GM18505 (cell line): ENCODE measurements at regions not wholly inside any gene's neighbourhood (a gene's known extent, or its start where the extent isn't known, plus 50 kb on each side); places are given as distances from the start of the nearest gene placed in this dataset.

Experiments
- ATAC-seq: cut with Tn5 transposase; IDR thresholded peaks from one replicate; pipeline ENCODE4 v1.9.1; 2021; ENCODE audit not compliant: unreplicated experiment
- POLR2A ChIP-seq: IDR thresholded peaks from 4 replicates; pipeline ENCODE4 v1.6.1; 2011; ENCODE audit warnings: borderline replicate concordance; ENCODE audit not compliant: insufficient read depth, insufficient read length; ENCODE audit errors: extremely low read depth

- TF ChIP-seq POLR2A: no peak
- no peak for ATAC-seq
These were observed 638.2 kb upstream of the IGFBP3 start for GRCh38 chr7:46559194-46559832.

- no peak for ATAC-seq
These were observed 637.6 kb upstream of the IGFBP3 start for GRCh38 chr7:46558482-46559193.

GRCh38 chr7:46557781-46558180 lies 636.7 kb upstream of the IGFBP3 start:
- no peak for ATAC-seq
- no peak for TF ChIP-seq POLR2A

More at GRCh38 chr7:46558482-46559193, 637.6 kb upstream of the IGFBP3 start:
- no peak for TF ChIP-seq POLR2A

DNA sequence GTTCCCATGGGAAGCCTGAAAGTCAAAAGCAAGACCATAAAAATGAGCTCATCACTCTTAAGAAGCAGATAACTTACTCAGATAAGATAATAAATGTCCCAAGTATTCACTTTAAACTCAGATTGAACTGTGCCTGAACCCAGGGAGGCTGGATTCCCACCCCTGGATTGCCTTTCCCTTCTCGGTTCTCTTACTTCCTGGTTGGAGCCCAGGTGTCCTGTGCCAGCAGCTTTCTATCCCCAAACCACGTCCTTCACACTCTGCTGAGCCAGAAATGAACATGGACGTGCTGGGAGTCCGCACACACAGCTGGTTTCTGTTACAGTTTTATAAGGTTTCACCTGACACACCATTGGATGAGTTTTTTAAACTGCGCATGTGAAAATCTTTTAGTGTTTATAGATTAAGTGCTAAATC lies 636.2 kb upstream of the IGFBP3 start:
- no peak for ATAC-seq
- TF ChIP-seq POLR2A: no peak

GRCh38 chr7:46554688-46555422 lies 633.8 kb upstream of the IGFBP3 start:
- no peak for ATAC-seq
- TF ChIP-seq POLR2A: no peak

GRCh38 chr7:46551603-46552002 lies 630.5 kb upstream of the IGFBP3 start:
- ATAC-seq: no peak
- TF ChIP-seq POLR2A: no peak

- no peak for TF ChIP-seq POLR2A
- ATAC-seq: no peak
These were observed 629.8 kb upstream of the IGFBP3 start for GRCh38 chr7:46550864-46551263.

DNA sequence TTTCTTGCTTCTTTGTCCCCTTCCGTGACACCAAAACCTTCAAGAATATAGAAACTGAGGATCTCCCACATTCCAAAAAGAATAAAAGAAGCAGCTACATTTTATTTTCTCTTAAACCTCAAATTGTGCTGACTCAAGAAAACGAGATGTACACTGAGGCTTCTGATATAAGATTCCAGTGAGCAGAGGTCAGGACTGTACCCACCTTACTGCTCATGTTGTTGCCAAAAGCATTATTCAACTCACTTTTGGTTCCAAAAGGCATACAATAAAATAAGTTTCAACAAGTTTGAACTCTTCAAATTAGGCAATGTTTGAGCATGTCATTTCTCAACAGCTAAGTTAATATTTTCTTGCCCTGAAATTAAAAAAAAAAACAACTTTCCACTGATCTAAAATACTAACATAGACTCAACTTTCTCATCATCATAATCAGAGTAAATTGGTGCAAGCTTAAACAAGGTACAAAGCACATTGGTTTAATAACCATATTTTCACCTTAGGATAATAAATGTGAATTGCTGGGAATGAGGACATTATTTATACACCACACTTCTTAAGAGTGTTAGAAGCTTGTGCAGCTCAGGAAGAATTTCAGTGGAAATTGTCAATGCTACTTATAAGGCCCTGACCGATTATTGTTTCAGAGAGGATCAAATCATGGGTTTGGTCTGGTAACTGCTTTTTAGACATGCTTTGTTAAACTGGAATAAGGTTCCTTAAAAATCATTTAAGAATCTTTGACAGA lies 629.0 kb upstream of the IGFBP3 start:
- ATAC-seq: no peak
- no peak for TF ChIP-seq POLR2A

- ATAC-seq: no peak
- TF ChIP-seq POLR2A: no peak
These were observed 628.3 kb upstream of the IGFBP3 start for GRCh38 chr7:46549347-46549746.

DNA sequence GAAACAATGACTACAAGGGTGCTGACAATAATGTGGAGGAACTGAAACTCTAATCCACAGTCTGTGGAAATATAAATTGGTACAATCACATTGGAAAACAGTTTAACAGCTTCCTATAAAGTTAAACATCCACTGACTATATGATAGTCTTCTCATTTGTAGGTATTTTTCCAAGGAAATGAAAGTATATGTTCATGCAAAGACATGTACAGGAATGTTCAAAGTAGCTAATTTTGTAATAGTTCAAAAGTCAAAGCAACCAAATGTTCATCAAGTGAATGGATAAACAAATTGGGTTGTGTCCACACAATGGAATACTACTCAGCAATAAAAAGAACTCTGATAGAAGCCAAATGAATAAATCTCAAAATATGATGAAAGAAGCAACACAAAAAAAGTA lies 626.0 kb upstream of the IGFBP3 start:
- no peak for ATAC-seq
- no peak for TF ChIP-seq POLR2A

DNA sequence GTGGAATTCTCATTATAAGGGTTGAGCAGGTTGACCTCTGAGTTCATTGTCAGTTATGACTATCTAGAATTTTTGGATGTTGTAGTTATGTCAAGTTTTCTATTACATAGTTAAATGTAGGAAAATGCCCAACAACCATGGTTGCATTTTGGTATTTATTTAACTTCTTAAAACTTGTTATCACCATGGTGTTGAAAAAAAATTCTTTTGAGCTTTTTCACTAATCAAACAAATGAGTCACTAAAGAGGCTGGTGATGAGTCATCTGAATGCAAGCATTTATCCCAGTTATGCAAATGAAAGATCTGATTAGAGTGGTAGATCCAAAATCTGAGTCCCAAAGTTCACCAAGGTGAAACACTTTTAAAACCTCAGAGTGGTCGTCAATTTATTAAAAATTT lies 624.7 kb upstream of the IGFBP3 start:
- no peak for ATAC-seq
- no peak for TF ChIP-seq POLR2A

GRCh38 chr7:46544396-46545008 lies 623.4 kb upstream of the IGFBP3 start:
- TF ChIP-seq POLR2A: no peak

GRCh38 chr7:46542076-46542475 lies 621.0 kb upstream of the IGFBP3 start:
- TF ChIP-seq POLR2A: no peak
- no peak for ATAC-seq

More at GRCh38 chr7:46544396-46545008, 623.4 kb upstream of the IGFBP3 start:
- no peak for ATAC-seq

DNA sequence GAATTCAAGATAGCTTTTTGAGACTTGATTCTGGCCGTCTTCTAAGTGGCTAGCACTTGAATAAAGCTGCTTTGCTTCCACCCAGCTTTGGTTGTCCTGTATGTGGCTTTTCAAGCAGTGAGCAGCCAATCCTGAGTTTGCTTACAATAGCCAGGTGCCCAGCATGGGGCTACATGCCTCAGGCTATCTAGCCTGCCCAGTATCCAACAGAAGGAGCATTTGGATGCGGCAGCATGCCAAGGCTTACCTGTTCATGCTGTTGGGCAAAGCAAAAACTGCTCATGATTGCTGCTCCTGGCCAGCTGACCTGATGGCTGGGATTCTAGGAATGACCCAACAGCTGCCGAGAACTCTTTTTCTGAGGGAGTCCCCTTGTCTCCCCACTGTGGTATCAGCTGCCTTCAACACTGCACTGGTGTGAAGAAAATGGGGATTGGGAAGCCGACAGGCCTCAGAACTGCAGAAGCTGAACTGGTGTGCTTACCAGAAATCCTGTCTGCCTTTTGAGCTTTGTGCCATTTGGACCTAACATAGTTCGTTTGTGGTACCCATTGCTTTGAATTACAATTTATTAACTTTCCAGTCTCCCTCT lies 618.9 kb upstream of the IGFBP3 start:
- no peak for TF ChIP-seq POLR2A
- ATAC-seq: no peak
